Mesothelial cell of epicardium (in vitro differentiated cells): ENCODE measurements at regions not wholly inside any gene's neighbourhood (a gene's known extent, or its start where the extent isn't known, plus 50 kb on each side); places are given as distances from the start of the nearest gene placed in this dataset.

ENCODE experiments used
- DNase-seq, 2 experiments: peaks; one replicate each; pipeline ENCODE4 v3.0.0; 2021; ENCODE audit warnings: low spot score in 2 of 2; ENCODE audit not compliant: unreplicated experiment in 2 of 2
- H3K27ac Mint-ChIP-seq: 2 replicates; pipeline ENCODE4 v1.8.0; 2021; ENCODE audit warnings: mixed read lengths
- H3K27me3 Mint-ChIP-seq: 2 replicates; pipeline ENCODE4 v1.8.0; 2021; ENCODE audit warnings: low read depth, mixed read lengths
- H3K36me3 Mint-ChIP-seq: 2 replicates; pipeline ENCODE4 v1.8.0; 2021; ENCODE audit warnings: mixed read lengths
- H3K4me1 Mint-ChIP-seq: 2 replicates; pipeline ENCODE4 v1.8.0; 2021; ENCODE audit warnings: mixed read lengths
- H3K4me3 Mint-ChIP-seq: 2 replicates; pipeline ENCODE4 v1.8.0; 2021; ENCODE audit warnings: mild to moderate bottlenecking, moderate library complexity, mixed read lengths
- H3K9me3 Mint-ChIP-seq: 2 replicates; pipeline ENCODE4 v1.8.0; 2021; ENCODE audit warnings: mixed read lengths
- TF ChIP-seq, protein P1 (sequence below): fragments of 200-600 bp; sonication (generic); IDR thresholded peaks from one replicate; pipeline ENCODE4 v1.5.0; 2021; ENCODE audit warnings: antibody characterized with exemption; ENCODE audit not compliant: unreplicated experiment

GRCh38 chr2:82256288-82256687 is 1951.7 kb upstream of the LRRTM1 start:
- H3K4me3 Mint-ChIP-seq = no peak overlapping the region
- TF ChIP-seq, protein P1, sequence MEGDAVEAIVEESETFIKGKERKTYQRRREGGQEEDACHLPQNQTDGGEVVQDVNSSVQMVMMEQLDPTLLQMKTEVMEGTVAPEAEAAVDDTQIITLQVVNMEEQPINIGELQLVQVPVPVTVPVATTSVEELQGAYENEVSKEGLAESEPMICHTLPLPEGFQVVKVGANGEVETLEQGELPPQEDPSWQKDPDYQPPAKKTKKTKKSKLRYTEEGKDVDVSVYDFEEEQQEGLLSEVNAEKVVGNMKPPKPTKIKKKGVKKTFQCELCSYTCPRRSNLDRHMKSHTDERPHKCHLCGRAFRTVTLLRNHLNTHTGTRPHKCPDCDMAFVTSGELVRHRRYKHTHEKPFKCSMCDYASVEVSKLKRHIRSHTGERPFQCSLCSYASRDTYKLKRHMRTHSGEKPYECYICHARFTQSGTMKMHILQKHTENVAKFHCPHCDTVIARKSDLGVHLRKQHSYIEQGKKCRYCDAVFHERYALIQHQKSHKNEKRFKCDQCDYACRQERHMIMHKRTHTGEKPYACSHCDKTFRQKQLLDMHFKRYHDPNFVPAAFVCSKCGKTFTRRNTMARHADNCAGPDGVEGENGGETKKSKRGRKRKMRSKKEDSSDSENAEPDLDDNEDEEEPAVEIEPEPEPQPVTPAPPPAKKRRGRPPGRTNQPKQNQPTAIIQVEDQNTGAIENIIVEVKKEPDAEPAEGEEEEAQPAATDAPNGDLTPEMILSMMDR = no peak
- DNase-seq = no peak
- peaks cover 10% of the 10 kb centered on the region for H3K4me1 Mint-ChIP-seq
- peaks cover 5% of the 10 kb centered on the region for H3K27me3 Mint-ChIP-seq
- no peaks in the 10 kb centered on the region for H3K36me3 Mint-ChIP-seq
- peaks cover 40% of the 10 kb centered on the region for H3K9me3 Mint-ChIP-seq
- no peak overlapping the region for H3K27ac Mint-ChIP-seq

GRCh38 chr2:82254728-82255127 is 1950.2 kb upstream of the LRRTM1 start:
- Mint-ChIP-seq H3K27ac (no peak overlapping the region), H3K27me3 (no peaks in the 10 kb centered on the region), H3K9me3 (peaks cover 40% of the 10 kb centered on the region), H3K4me1 (peaks cover 10% of the 10 kb centered on the region), H3K4me3 (no peak overlapping the region), H3K36me3 (no peaks in the 10 kb centered on the region)
- no peak for DNase-seq
- TF ChIP-seq, protein P1 = no peak

GRCh38 chr2:82246220-82246775 is 1941.7 kb upstream of the LRRTM1 start:
- H3K36me3 Mint-ChIP-seq = no peaks in the 10 kb centered on the region
- peaks cover 24% of the 10 kb centered on the region for H3K9me3 Mint-ChIP-seq
- H3K4me3 Mint-ChIP-seq = no peak overlapping the region
- H3K27ac Mint-ChIP-seq = no peak overlapping the region
- peaks cover 14% of the 10 kb centered on the region for H3K27me3 Mint-ChIP-seq
- TF ChIP-seq, protein P1 = no peak
- no peak for DNase-seq
- peaks cover 8% of the 10 kb centered on the region for H3K4me1 Mint-ChIP-seq

DNA sequence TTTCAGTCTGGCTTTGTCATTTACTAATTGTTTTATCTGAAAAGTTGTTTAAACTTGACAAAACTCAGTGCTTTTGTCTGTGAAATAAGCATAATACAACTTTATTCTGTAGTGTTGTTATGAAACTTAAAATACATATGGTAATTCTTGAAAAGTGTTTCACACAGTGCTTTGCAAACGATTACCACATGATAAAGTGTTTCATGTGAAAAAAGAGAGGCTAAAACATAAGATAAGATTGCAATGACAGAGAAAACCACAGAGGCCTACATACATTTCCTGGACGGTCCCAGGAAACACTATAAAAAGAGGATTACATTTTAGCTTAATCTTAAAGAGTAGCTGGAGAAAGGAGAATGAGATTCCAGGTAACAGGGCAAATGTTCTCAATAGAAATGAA is 1934.6 kb upstream of the LRRTM1 start:
- TF ChIP-seq, protein P1 = no peak
- DNase-seq = no peak
- no peak overlapping the region for H3K4me3 Mint-ChIP-seq
- no peaks in the 10 kb centered on the region for H3K36me3 Mint-ChIP-seq
- H3K27me3 Mint-ChIP-seq = peaks cover 13% of the 10 kb centered on the region
- peaks cover 19% of the 10 kb centered on the region for H3K4me1 Mint-ChIP-seq
- H3K27ac Mint-ChIP-seq = no peak overlapping the region
- peaks cover 37% of the 10 kb centered on the region for H3K9me3 Mint-ChIP-seq

DNA sequence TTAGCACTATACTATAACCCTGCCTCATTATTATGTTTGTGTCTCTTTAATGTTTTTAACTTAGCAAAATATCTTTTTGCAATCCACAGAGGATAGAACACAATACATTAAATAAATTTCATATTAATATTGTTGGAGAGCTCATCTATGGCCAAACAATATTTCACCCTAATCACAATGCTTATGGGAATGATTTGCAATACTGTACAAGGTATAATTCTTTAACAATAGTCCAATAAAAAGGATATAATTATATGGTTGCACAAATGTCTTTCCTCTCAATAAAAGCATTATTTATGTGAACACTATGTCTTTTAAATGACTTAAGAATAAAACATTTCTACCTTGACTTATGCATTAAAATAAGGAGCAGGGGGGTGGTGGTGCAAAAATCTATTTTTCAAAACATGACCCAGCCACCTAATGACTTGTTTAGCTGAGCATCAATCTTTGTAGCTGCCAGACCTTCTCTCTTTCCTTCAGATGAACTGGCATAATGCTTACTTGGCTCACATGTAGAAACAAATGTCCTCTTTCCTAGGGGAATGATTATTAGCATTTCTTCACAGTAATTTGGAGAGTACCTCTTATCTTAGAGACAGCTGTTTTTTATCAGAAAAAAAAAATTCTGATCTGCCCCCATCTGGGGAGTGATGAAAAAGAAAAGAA is 1933.6 kb upstream of the LRRTM1 start:
- Mint-ChIP-seq H3K4me3 (no peak overlapping the region), H3K27me3 (peaks cover 13% of the 10 kb centered on the region), H3K4me1 (peaks cover 19% of the 10 kb centered on the region), H3K36me3 (no peaks in the 10 kb centered on the region), H3K27ac (no peak overlapping the region), H3K9me3 (peaks cover 30% of the 10 kb centered on the region)
- no peak for DNase-seq
- TF ChIP-seq, protein P1 = no peak
